ENCODE measurements at regions not wholly inside any gene's neighbourhood (a gene's known extent, or its start where the extent isn't known, plus 50 kb on each side); places are given as distances from the start of the nearest gene placed in this dataset.
A peak's percentile ranks its signal among the peaks of the same experiment; 100 is the strongest.

GRCh38 chr14:87830443-87831096 lies 162.4 kb downstream of the GALC start:
- Histone ChIP-seq H2AFZ (no peak overlapping the region; the same call in 1 of the 2 replicates), H3K9me2 (ENCODE audit: insufficient read depth) (peaks cover 6% of the 10 kb centered on the region; the same call in 1 of the 2 replicates), H4K20me1 (replicated peaks; ENCODE audit: insufficient read depth) (no peaks in the 10 kb centered on the region), H3K27me3 (ENCODE audit: insufficient read depth) (no peaks in the 10 kb centered on the region), H3K36me3 (ENCODE audit: insufficient read depth) (no peaks in the 10 kb centered on the region), H3K4me3 (no peak overlapping the region), H3F3A (replicated peaks; ENCODE audit: low read depth) (no peaks in the 10 kb centered on the region), H3K4me2 (peak overlapping the region; percentile 20; the same call in 1 of the 2 replicates), H3K27ac (ENCODE audit: low read depth) (no peak overlapping the region), H3K79me2 (replicated peaks; ENCODE audit: insufficient read depth) (no peaks in the 10 kb centered on the region), H3K4me1 (ENCODE audit: insufficient read depth) (peaks cover 11% of the 10 kb centered on the region)
- TF ChIP-seq ZNF114 (CRISPR knock-in tag; IDR thresholded peaks at IDR 0.05) (no peak), CREB1 (CRISPR knock-in tag; IDR thresholded peaks at IDR 0.05; ENCODE audit: low read depth) (no peak), ETS1 (IDR thresholded peaks at IDR 0.05) (no peak), JUNB (IDR thresholded peaks at IDR 0.05; ENCODE audit: unreplicated experiment) (no peak), EZH2phosphoT487 (IDR thresholded peaks at IDR 0.05; ENCODE audit: unreplicated experiment) (no peak)
- TF ChIP-seq, protein P1, sequence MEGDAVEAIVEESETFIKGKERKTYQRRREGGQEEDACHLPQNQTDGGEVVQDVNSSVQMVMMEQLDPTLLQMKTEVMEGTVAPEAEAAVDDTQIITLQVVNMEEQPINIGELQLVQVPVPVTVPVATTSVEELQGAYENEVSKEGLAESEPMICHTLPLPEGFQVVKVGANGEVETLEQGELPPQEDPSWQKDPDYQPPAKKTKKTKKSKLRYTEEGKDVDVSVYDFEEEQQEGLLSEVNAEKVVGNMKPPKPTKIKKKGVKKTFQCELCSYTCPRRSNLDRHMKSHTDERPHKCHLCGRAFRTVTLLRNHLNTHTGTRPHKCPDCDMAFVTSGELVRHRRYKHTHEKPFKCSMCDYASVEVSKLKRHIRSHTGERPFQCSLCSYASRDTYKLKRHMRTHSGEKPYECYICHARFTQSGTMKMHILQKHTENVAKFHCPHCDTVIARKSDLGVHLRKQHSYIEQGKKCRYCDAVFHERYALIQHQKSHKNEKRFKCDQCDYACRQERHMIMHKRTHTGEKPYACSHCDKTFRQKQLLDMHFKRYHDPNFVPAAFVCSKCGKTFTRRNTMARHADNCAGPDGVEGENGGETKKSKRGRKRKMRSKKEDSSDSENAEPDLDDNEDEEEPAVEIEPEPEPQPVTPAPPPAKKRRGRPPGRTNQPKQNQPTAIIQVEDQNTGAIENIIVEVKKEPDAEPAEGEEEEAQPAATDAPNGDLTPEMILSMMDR (conservative IDR thresholded peaks at IDR 0.05; ENCODE audit: low read depth in 2 of 2) = no peak
- 0 out of 3 replicates have a peak, but pooled peaks cover 3% of the 10 kb centered on the region for H3K9me3 Mint-ChIP-seq
- ATAC-seq (peak; percentile 57), DNase-seq (ENCODE audit: low spot score) (peak; percentile 24)
- H3K4me1 Mint-ChIP-seq = peaks cover 11% of the 10 kb centered on the region
- peak overlapping the region; percentile 1; the same call in 1 of the 3 replicates for H3K4me3 Mint-ChIP-seq
- peaks cover 1% of the 10 kb centered on the region for H3K27me3 Mint-ChIP-seq (ENCODE audit: insufficient read depth, low read depth, poor library complexity)
- H3K36me3 Mint-ChIP-seq (ENCODE audit: low read depth) = no peaks in the 10 kb centered on the region
- peak overlapping the region; percentile 71 for H3K27ac Mint-ChIP-seq

- H3K4me1 Mint-ChIP-seq = peaks cover 11% of the 10 kb centered on the region
- Histone ChIP-seq H3K4me2 (no peak overlapping the region), H3K4me3 (no peak overlapping the region), H3K27me3 (ENCODE audit: insufficient read depth) (no peaks in the 10 kb centered on the region), H4K20me1 (replicated peaks; ENCODE audit: insufficient read depth) (no peaks in the 10 kb centered on the region), H3K27ac (ENCODE audit: low read depth) (no peak overlapping the region), H3K79me2 (replicated peaks; ENCODE audit: insufficient read depth) (no peaks in the 10 kb centered on the region), H3K36me3 (ENCODE audit: insufficient read depth) (no peaks in the 10 kb centered on the region), H3K4me1 (ENCODE audit: insufficient read depth) (peaks cover 11% of the 10 kb centered on the region), H3F3A (replicated peaks; ENCODE audit: low read depth) (no peaks in the 10 kb centered on the region), H3K9me2 (ENCODE audit: insufficient read depth) (peaks cover 6% of the 10 kb centered on the region; the same call in 1 of the 2 replicates), H2AFZ (no peak overlapping the region)
- H3K27ac Mint-ChIP-seq = no peak overlapping the region
- no peaks in the 10 kb centered on the region for H3K36me3 Mint-ChIP-seq (ENCODE audit: low read depth)
- no peaks in the 10 kb centered on the region for H3K27me3 Mint-ChIP-seq (ENCODE audit: insufficient read depth, low read depth, poor library complexity)
- 0 out of 3 replicates have a peak, but pooled peaks cover 3% of the 10 kb centered on the region for H3K9me3 Mint-ChIP-seq
- H3K4me3 Mint-ChIP-seq = no peak overlapping the region
- no peak for ATAC-seq
- DNase-seq (ENCODE audit: low spot score) = no peak
- TF ChIP-seq, protein P2, sequence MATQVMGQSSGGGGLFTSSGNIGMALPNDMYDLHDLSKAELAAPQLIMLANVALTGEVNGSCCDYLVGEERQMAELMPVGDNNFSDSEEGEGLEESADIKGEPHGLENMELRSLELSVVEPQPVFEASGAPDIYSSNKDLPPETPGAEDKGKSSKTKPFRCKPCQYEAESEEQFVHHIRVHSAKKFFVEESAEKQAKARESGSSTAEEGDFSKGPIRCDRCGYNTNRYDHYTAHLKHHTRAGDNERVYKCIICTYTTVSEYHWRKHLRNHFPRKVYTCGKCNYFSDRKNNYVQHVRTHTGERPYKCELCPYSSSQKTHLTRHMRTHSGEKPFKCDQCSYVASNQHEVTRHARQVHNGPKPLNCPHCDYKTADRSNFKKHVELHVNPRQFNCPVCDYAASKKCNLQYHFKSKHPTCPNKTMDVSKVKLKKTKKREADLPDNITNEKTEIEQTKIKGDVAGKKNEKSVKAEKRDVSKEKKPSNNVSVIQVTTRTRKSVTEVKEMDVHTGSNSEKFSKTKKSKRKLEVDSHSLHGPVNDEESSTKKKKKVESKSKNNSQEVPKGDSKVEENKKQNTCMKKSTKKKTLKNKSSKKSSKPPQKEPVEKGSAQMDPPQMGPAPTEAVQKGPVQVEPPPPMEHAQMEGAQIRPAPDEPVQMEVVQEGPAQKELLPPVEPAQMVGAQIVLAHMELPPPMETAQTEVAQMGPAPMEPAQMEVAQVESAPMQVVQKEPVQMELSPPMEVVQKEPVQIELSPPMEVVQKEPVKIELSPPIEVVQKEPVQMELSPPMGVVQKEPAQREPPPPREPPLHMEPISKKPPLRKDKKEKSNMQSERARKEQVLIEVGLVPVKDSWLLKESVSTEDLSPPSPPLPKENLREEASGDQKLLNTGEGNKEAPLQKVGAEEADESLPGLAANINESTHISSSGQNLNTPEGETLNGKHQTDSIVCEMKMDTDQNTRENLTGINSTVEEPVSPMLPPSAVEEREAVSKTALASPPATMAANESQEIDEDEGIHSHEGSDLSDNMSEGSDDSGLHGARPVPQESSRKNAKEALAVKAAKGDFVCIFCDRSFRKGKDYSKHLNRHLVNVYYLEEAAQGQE (IDR thresholded peaks at IDR 0.05; ENCODE audit: unreplicated experiment) = no peak
- no peak for TF ChIP-seq NANOG (IDR thresholded peaks at IDR 0.05; ENCODE audit: borderline replicate concordance)
- TF ChIP-seq JUNB (IDR thresholded peaks at IDR 0.05; ENCODE audit: unreplicated experiment) = no peak
- TF ChIP-seq STAT1 (IDR thresholded peaks at IDR 0.05; ENCODE audit: unreplicated experiment) = no peak
Measured at GRCh38 chr14:87829543-87829942, 163.4 kb downstream of the GALC start.

Measured in GM23338 (cell line).